ENCODE measurements at regions not wholly inside any gene's neighbourhood (a gene's known extent, or its start where the extent isn't known, plus 50 kb on each side); places are given as distances from the start of the nearest gene placed in this dataset.

- DNase-seq, result no peak
These were observed 605.1 kb upstream of the DAB2 start for GRCh38 chr5:40029711-40030495.

GRCh38 chr5:40027400-40027799 lies 602.6 kb upstream of the DAB2 start:
- no peak for DNase-seq

GRCh38 chr5:40025586-40025985 lies 600.8 kb upstream of the DAB2 start:
- DNase-seq, result no peak

GRCh38 chr5:40022057-40022456 lies 597.3 kb upstream of the DAB2 start:
- no peak for DNase-seq

GRCh38 chr5:40021007-40021406 lies 596.2 kb upstream of the DAB2 start:
- no peak for DNase-seq

GRCh38 chr5:40017918-40018317 lies 593.1 kb upstream of the DAB2 start:
- DNase-seq, result no peak

- no peak for DNase-seq
These were observed 592.4 kb upstream of the DAB2 start for GRCh38 chr5:40017135-40017534.

- DNase-seq, result no peak
These were observed 585.7 kb upstream of the DAB2 start for GRCh38 chr5:40010436-40010835.

GRCh38 chr5:40006260-40006659 lies 581.5 kb upstream of the DAB2 start:
- no peak for DNase-seq

GRCh38 chr5:40001796-40002195 lies 577.0 kb upstream of the DAB2 start:
- no peak for DNase-seq

- DNase-seq, result no peak
These were observed 573.7 kb upstream of the DAB2 start for GRCh38 chr5:39998518-39998917.

GRCh38 chr5:39995990-39996389 lies 571.2 kb upstream of the DAB2 start:
- no peak for DNase-seq

GRCh38 chr5:39992617-39993202 lies 567.9 kb upstream of the DAB2 start:
- DNase-seq, result no peak

GRCh38 chr5:39986614-39987013 lies 561.8 kb upstream of the DAB2 start:
- DNase-seq, result no peak

GRCh38 chr5:39980056-39980455 lies 555.3 kb upstream of the DAB2 start:
- DNase-seq, result no peak

GRCh38 chr5:39977066-39977655 lies 552.4 kb upstream of the DAB2 start:
- no peak for DNase-seq

GRCh38 chr5:39970117-39970798 lies 545.5 kb upstream of the DAB2 start:
- DNase-seq, result no peak

- DNase-seq, result no peak
These were observed 543.6 kb upstream of the DAB2 start for GRCh38 chr5:39968381-39968780.

GRCh38 chr5:39955156-39955555 lies 530.4 kb upstream of the DAB2 start:
- no peak for DNase-seq

- no peak for DNase-seq
These were observed 526.3 kb upstream of the DAB2 start for GRCh38 chr5:39951070-39951469.

- DNase-seq, result peak; percentile 24
These were observed 524.2 kb upstream of the DAB2 start for GRCh38 chr5:39948867-39949468.

GRCh38 chr5:39948341-39948740 lies 523.6 kb upstream of the DAB2 start:
- no peak for DNase-seq

GRCh38 chr5:39947657-39948056 lies 522.9 kb upstream of the DAB2 start:
- no peak for DNase-seq

Measured in effector CD8-positive, alpha-beta T cell (primary cell).